H1 (cell line): ENCODE measurements at regions not wholly inside any gene's neighbourhood (a gene's known extent, or its start where the extent isn't known, plus 50 kb on each side); places are given as distances from the start of the nearest gene placed in this dataset.

ENCODE experiments used
- CTCF ChIA-PET: fragments of 300-600 bp; sonication (Branson Sonifier 250); formaldehyde crosslinking; loops from one replicate; lab custom pipeline; 2021; ENCODE audit not compliant: partially characterized antibody; lab: Charles Lee
- POLR2A ChIA-PET: fragments of 300-600 bp; sonication (Branson Sonifier 250); formaldehyde crosslinking; loops from one replicate; lab custom pipeline; 2021; ENCODE audit warnings: inconsistent platforms; ENCODE audit not compliant: partially characterized antibody; lab: Charles Lee
- DNase-seq, 2 experiments: peaks; one replicate each; pipeline versions ENCODE4 v3.0.0 to v3.0.0-alpha.2; 2010 to 2022; ENCODE audit warnings: low spot score in 2 of 2, low read depth in 1 of 2, mixed read lengths in 1 of 2
- FAIRE-seq: peaks from 2 replicates; lab custom pipeline; 2011; peaks lifted over from hg19 to GRCh38; lab: Jason Lieb, UNC
- H2AFZ ChIP-seq: 2 replicates; pipeline ENCODE4 v1.8.1; 2012; ENCODE audit warnings: low read length, inconsistent platforms
- H2AK5ac ChIP-seq: 2 replicates; pipeline ENCODE4 v1.6.1; 2013; ENCODE audit warnings: low read depth, low read length
- H2BK120ac ChIP-seq: replicated peaks from 2 replicates; pipeline ENCODE3; 2013; ENCODE audit warnings: low read depth, low read length, inconsistent platforms
- H2BK12ac ChIP-seq: 2 replicates; pipeline ENCODE4 v1.6.1; 2013; ENCODE audit warnings: low read depth, low read length
- H2BK15ac ChIP-seq: 2 replicates; pipeline ENCODE4 v1.6.1; 2013; ENCODE audit warnings: low read length
- H2BK20ac ChIP-seq: 2 replicates; pipeline ENCODE4 v1.6.1; 2013; ENCODE audit warnings: low read length
- H2BK5ac ChIP-seq: 2 replicates; pipeline ENCODE4 v1.6.1; 2013; ENCODE audit warnings: low read depth, low read length
- H3K14ac ChIP-seq: 2 replicates; pipeline ENCODE4 v1.6.1; 2013; ENCODE audit warnings: inconsistent platforms; ENCODE audit not compliant: insufficient read length
- H3K18ac ChIP-seq: 2 replicates; pipeline ENCODE4 v1.6.1; 2013; ENCODE audit warnings: low read length; ENCODE audit errors: extremely low read depth
- H3K23ac ChIP-seq: 2 replicates; pipeline ENCODE4 v1.6.1; 2013; ENCODE audit warnings: inconsistent platforms; ENCODE audit not compliant: insufficient read length
- H3K23me2 ChIP-seq: 2 replicates; pipeline ENCODE4 v1.6.1; 2013; ENCODE audit warnings: low read depth, low read length
- H3K27ac ChIP-seq: 2 replicates; pipeline ENCODE4 v1.6.1; 2011; ENCODE audit warnings: low read depth, low read length, inconsistent platforms
- H3K27me3 ChIP-seq, 4 experiments: replicated peaks in 1 of 4; 1 replicate in 1 of 4; 2 replicates in 3 of 4; pipeline versions ENCODE4 v1.6.1 to v1.8.1; 2011 to 2013; ENCODE audit warnings: low read length in 3 of 4, mild to moderate bottlenecking in 3 of 4, inconsistent platforms in 2 of 4, mixed read lengths in 2 of 4, moderate library complexity in 1 of 4; ENCODE audit not compliant: control insufficient read depth in 3 of 4, insufficient read depth in 3 of 4; ENCODE audit errors: extremely low read depth in 1 of 4
- H3K36me3 ChIP-seq, 4 experiments: 2 replicates each; pipeline versions ENCODE4 v1.6.1 to v1.8.1; 2011 to 2013; ENCODE audit warnings: mild to moderate bottlenecking in 4 of 4, low read length in 3 of 4, moderate library complexity in 2 of 4, control low read depth in 1 of 4, inconsistent platforms in 1 of 4; ENCODE audit not compliant: insufficient read depth in 4 of 4, control insufficient read depth in 2 of 4
- H3K4ac ChIP-seq: replicated peaks from 2 replicates; pipeline ENCODE3; 2013; ENCODE audit warnings: low read length, low read depth, mixed read lengths, inconsistent platforms; ENCODE audit not compliant: insufficient read length
- H3K4me1 ChIP-seq, 4 experiments: replicated peaks in 1 of 4; 1 replicate in 1 of 4; 2 replicates in 3 of 4; pipeline versions ENCODE4 v1.6.1 to v1.8.1; 2011 to 2013; ENCODE audit warnings: low read length in 3 of 4, inconsistent platforms in 2 of 4, mixed read lengths in 1 of 4; ENCODE audit not compliant: insufficient read depth in 4 of 4, control insufficient read depth in 3 of 4
- H3K4me2 ChIP-seq, 2 experiments: 2 replicates each; pipeline versions ENCODE4 v1.6.1 to v1.8.1; 2011 to 2013; ENCODE audit warnings: low read depth in 2 of 2, low read length in 2 of 2, control low read depth in 1 of 2, inconsistent platforms in 1 of 2, mild to moderate bottlenecking in 1 of 2; ENCODE audit not compliant: insufficient read depth in 1 of 2
- H3K4me3 ChIP-seq, 4 experiments: fragments of 200-600, 300-600 bp in 1 of 4; sonication (generic), shearing (Covaris generic), sonication (Bioruptor Twin) in 1 of 4; 2 replicates each; pipeline versions ENCODE4 v1.5.1 to v1.8.1; 2011 to 2016; ENCODE audit warnings: low read length in 4 of 4, low read depth in 3 of 4, control low read depth in 2 of 4, inconsistent platforms in 2 of 4, mild to moderate bottlenecking in 2 of 4, mixed read lengths in 1 of 4, moderate library complexity in 1 of 4; ENCODE audit not compliant: insufficient read depth in 2 of 4; ENCODE audit errors: extremely low read depth in 1 of 4
- H3K56ac ChIP-seq: replicated peaks from 2 replicates; pipeline ENCODE3; 2013; ENCODE audit warnings: low read depth, mild to moderate bottlenecking, mixed read lengths, low read length, inconsistent platforms; ENCODE audit not compliant: insufficient read length
- H3K79me1 ChIP-seq: 2 replicates; pipeline ENCODE4 v1.6.1; 2013; ENCODE audit warnings: low read depth, low read length, control low read depth
- H3K79me2 ChIP-seq, 2 experiments: 2 replicates each; pipeline versions ENCODE4 v1.6.1 to v1.8.1; 2012 to 2013; ENCODE audit warnings: low read length in 2 of 2, mild to moderate bottlenecking in 2 of 2, inconsistent platforms in 1 of 2; ENCODE audit not compliant: insufficient read depth in 2 of 2, control insufficient read depth in 1 of 2
- H3K9ac ChIP-seq, 4 experiments: replicated peaks in 1 of 4; 1 replicate in 1 of 4; 2 replicates in 3 of 4; pipeline versions ENCODE4 v1.6.1 to v1.8.1; 2011 to 2013; ENCODE audit warnings: low read depth in 3 of 4, low read length in 3 of 4, control low read depth in 2 of 4, mild to moderate bottlenecking in 2 of 4, moderate library complexity in 2 of 4, inconsistent platforms in 1 of 4; ENCODE audit errors: extremely low read depth in 1 of 4
- H3K9me3 ChIP-seq, 2 experiments: 2 replicates each; pipeline versions ENCODE4 v1.6.1 to v1.8.1; 2012 to 2013; ENCODE audit warnings: mild to moderate bottlenecking in 2 of 2, moderate library complexity in 2 of 2, control low read depth in 1 of 2, inconsistent platforms in 1 of 2, low read depth in 1 of 2, low read length in 1 of 2, mixed read lengths in 1 of 2; ENCODE audit not compliant: insufficient read depth in 2 of 2
- H4K20me1 ChIP-seq, 2 experiments: replicated peaks in 1 of 2; 2 replicates each; pipeline versions ENCODE3 to v1.8.1; 2011 to 2013; ENCODE audit warnings: inconsistent platforms in 2 of 2, low read length in 2 of 2, mild to moderate bottlenecking in 1 of 2; ENCODE audit not compliant: insufficient read depth in 2 of 2, control insufficient read depth in 1 of 2
- H4K5ac ChIP-seq: 2 replicates; pipeline ENCODE4 v1.6.1; 2013; ENCODE audit warnings: low read length, low read depth, mixed read lengths, inconsistent platforms; ENCODE audit not compliant: insufficient read length
- H4K8ac ChIP-seq: 2 replicates; pipeline ENCODE4 v1.8.0; 2013; ENCODE audit warnings: mild to moderate bottlenecking, moderate library complexity, low read length, inconsistent platforms; ENCODE audit not compliant: insufficient read depth; ENCODE audit errors: extremely low read depth
- H4K91ac ChIP-seq: replicated peaks from 2 replicates; pipeline ENCODE3; 2013; ENCODE audit warnings: low read length, mixed read lengths, inconsistent platforms; ENCODE audit not compliant: insufficient read length
- RAD21 ChIP-seq, 2 experiments: IDR thresholded peaks in 1 of 2; conservative IDR thresholded peaks in 1 of 2; 2 replicates each; pipeline ENCODE4 v1.6.1; 2011; ENCODE audit warnings: low read depth in 2 of 2, low read length in 2 of 2, improper control_type of control experiment in 1 of 2, inconsistent platforms in 1 of 2, mild to moderate bottlenecking in 1 of 2, moderate library complexity in 1 of 2
- WGBS, 2 experiments: shearing (Covaris generic) in 1 of 2; methylation state at CpG; one replicate each; pipeline versions ENCODE4 v1.1.6 to v1.1.7; 2013 to 2015; ENCODE audit warnings: low lambda C conversion rate in 2 of 2, mixed read lengths in 2 of 2, inconsistent platforms in 1 of 2, low coverage in 1 of 2, missing lambda C conversion rate in 1 of 2; ENCODE audit not compliant: insufficient replicate concordance in 2 of 2, insufficient coverage in 1 of 2, insufficient read length in 1 of 2; ENCODE audit errors: extremely low coverage in 1 of 2, missing lambda C conversion rate in 1 of 2; 5-methylcytosine and 5-hydroxymethylcytosine counted together

GRCh38 chr1:37105911-37106310 is 71.6 kb upstream of the GRIK3 start:
- Histone ChIP-seq H3K27me3 (no peaks in the 10 kb centered on the region), H2BK20ac (no peak overlapping the region), H3K79me1 (no peaks in the 10 kb centered on the region), H2AFZ (no peak overlapping the region), H3K23me2 (peaks cover 4% of the 10 kb centered on the region; the same call in 1 of the 2 replicates), H3K9ac (no peak overlapping the region), H3K56ac (no peak overlapping the region), H2AK5ac (no peak overlapping the region), H2BK120ac (no peak overlapping the region), H4K20me1 (no peaks in the 10 kb centered on the region), H4K8ac (peak overlapping the region; percentile 30; the same call in 1 of the 2 replicates), H2BK12ac (no peak overlapping the region), H2BK15ac (no peak overlapping the region), H3K4me2 (no peak overlapping the region), H3K9me3 (no peaks in the 10 kb centered on the region), H3K4me3 (no peak overlapping the region), H3K23ac (no peak overlapping the region), H3K18ac (no peak overlapping the region), H2BK5ac (no peak overlapping the region), H3K4me1 (no peaks in the 10 kb centered on the region), H3K4ac (no peak overlapping the region), H4K91ac (no peak overlapping the region), H3K27ac (no peak overlapping the region), H3K36me3 (no peaks in the 10 kb centered on the region), H3K79me2 (no peaks in the 10 kb centered on the region), H4K5ac (no peak overlapping the region), H3K14ac (no peak overlapping the region)
- ChIA-PET POLR2A (no interaction called here), CTCF (interaction anchor here (0.7 kb wide), 1 partner anchor 382 kb away, joined by 3 read pairs; no protein-coding TSS in a partner anchor)
- 88% methylated on average over 2 of the region's 5 CpGs; no CpG with 5 or more reads in 1 of the 2 experiments for WGBS, 2 experiments
- no peak for TF ChIP-seq RAD21 (IDR thresholded peaks at IDR 0.05 in 1 of 2, conservative IDR thresholded peaks at IDR 0.05 in 1 of 2; ENCODE audit: low read depth in 2 of 2, low read length in 2 of 2)
- no peak for DNase-seq
- no peak for FAIRE-seq
